B cell (primary cell): ENCODE measurements at regions not wholly inside any gene's neighbourhood (a gene's known extent, or its start where the extent isn't known, plus 50 kb on each side); places are given as distances from the start of the nearest gene placed in this dataset.

Source experiments
- ATAC-seq: fragments of 200-7000 bp; cut with Tn5 transposase; one replicate; pipeline ENCODE4 v1.10.0; 2021; ENCODE audit warnings: low read depth, mild to moderate bottlenecking, moderate number of reproducible peaks, moderate library complexity
- CTCF ChIA-PET: fragments of 350-600 bp; sonication (Branson Sonifier 250); formaldehyde crosslinking; loops from one replicate; lab custom pipeline; 2021; ENCODE audit warnings: antibody characterized with exemption, inconsistent platforms; lab: Charles Lee
- POLR2A ChIA-PET: fragments of 350-600 bp; sonication (Branson Sonifier 250); formaldehyde crosslinking; loops from one replicate; lab custom pipeline; 2021; ENCODE audit warnings: antibody characterized with exemption; lab: Charles Lee
- DNase-seq: peaks from one replicate; pipeline ENCODE4 v3.0.0; 2013
- H2AFZ ChIP-seq: 2 replicates; pipeline ENCODE4 v1.6.1; 2012; ENCODE audit warnings: mild to moderate bottlenecking, low read depth, low read length; ENCODE audit not compliant: insufficient read depth, poor library complexity, severe bottlenecking
- H3K27ac ChIP-seq, 2 donors: 1 replicate in 1 of 2; 2 replicates in 1 of 2; pipeline ENCODE4 v1.5.1; 2012 to 2013; ENCODE audit warnings: low read length in 2 of 2, mild to moderate bottlenecking in 2 of 2, moderate library complexity in 1 of 2
- H3K27me3 ChIP-seq, 4 experiments: fragments of 200-600 bp in 1 of 4; sonication (generic) in 1 of 4; replicated peaks in 1 of 4; 1 replicate in 2 of 4; 2 replicates in 2 of 4; pipeline versions ENCODE4 v1.6.1 to v1.7.0; 2013 to 2016; ENCODE audit warnings: low read length in 3 of 4, mild to moderate bottlenecking in 2 of 4, mixed read lengths in 1 of 4, moderate library complexity in 1 of 4; ENCODE audit not compliant: insufficient read depth in 4 of 4, control insufficient read depth in 3 of 4; ENCODE audit errors: control extremely low read depth in 1 of 4
- H3K36me3 ChIP-seq, 2 experiments: replicated peaks in 1 of 2; 1 replicate in 1 of 2; 2 replicates in 1 of 2; pipeline versions ENCODE4 v1.6.1 to v1.7.1; 2013; ENCODE audit warnings: low read length in 1 of 2; ENCODE audit not compliant: insufficient read depth in 2 of 2, control insufficient read depth in 1 of 2; ENCODE audit errors: control extremely low read depth in 1 of 2, extremely low read depth in 1 of 2
- H3K4me1 ChIP-seq, 2 donors: fragments of 200-600 bp in 1 of 2; sonication (generic) in 1 of 2; 1 replicate in 1 of 2; 2 replicates in 1 of 2; pipeline versions ENCODE4 v1.5.1 to v1.6.1; 2013 to 2017; ENCODE audit warnings: low read length in 2 of 2; ENCODE audit not compliant: control insufficient read depth in 2 of 2, insufficient read depth in 2 of 2
- H3K4me2 ChIP-seq: replicated peaks from 2 replicates; pipeline ENCODE3; 2012; ENCODE audit warnings: mild to moderate bottlenecking, low read depth, low read length; ENCODE audit not compliant: poor library complexity, severe bottlenecking
- H3K4me3 ChIP-seq, 5 experiments: fragments of 200-600 bp in 1 of 5; sonication (generic) in 1 of 5; 1 replicate in 3 of 5; 2 replicates in 2 of 5; pipeline versions ENCODE4 v1.5.1 to v1.7.0; 2011 to 2016; ENCODE audit warnings: low read length in 4 of 5, mild to moderate bottlenecking in 4 of 5, low read depth in 2 of 5, control low read depth in 1 of 5, moderate library complexity in 1 of 5; ENCODE audit not compliant: insufficient read depth in 1 of 5; ENCODE audit errors: control extremely low read depth in 1 of 5, extremely low read depth in 1 of 5
- H3K79me2 ChIP-seq: fragments of 200-600 bp; sonication (generic); one replicate; pipeline ENCODE4 v1.6.0; 2016; ENCODE audit warnings: low read length; ENCODE audit not compliant: control insufficient read depth, insufficient read depth
- H3K9ac ChIP-seq: fragments of 200-600 bp; sonication (generic); 2 replicates; pipeline ENCODE4 v1.6.1; 2017; ENCODE audit warnings: mild to moderate bottlenecking, low read length, moderate library complexity
- H3K9me3 ChIP-seq, 3 donors: one replicate each; pipeline versions ENCODE4 v1.6.1 to v1.7.1; 2013; ENCODE audit warnings: low read length in 2 of 3; ENCODE audit not compliant: control insufficient read depth in 2 of 3, insufficient read depth in 1 of 3; ENCODE audit errors: control extremely low read depth in 1 of 3
- H4K20me1 ChIP-seq: 2 replicates; pipeline ENCODE4 v1.6.0; 2012; ENCODE audit warnings: mild to moderate bottlenecking, low read length; ENCODE audit not compliant: insufficient read depth, control insufficient read depth, poor library complexity, severe bottlenecking
- H3K27ac Mint-ChIP-seq: one replicate; pipeline ENCODE4 v1.8.0; 2021; ENCODE audit warnings: mixed read lengths
- H3K27me3 Mint-ChIP-seq: one replicate; pipeline ENCODE4 v1.8.0; 2021; ENCODE audit warnings: mixed read lengths
- H3K4me1 Mint-ChIP-seq: one replicate; pipeline ENCODE4 v1.8.0; 2021; ENCODE audit warnings: mixed read lengths
- H3K4me3 Mint-ChIP-seq: one replicate; pipeline ENCODE4 v1.8.0; 2021; ENCODE audit warnings: mixed read lengths
- H3K9me3 Mint-ChIP-seq: one replicate; pipeline ENCODE4 v1.8.0; 2022; ENCODE audit warnings: mixed read lengths; ENCODE audit not compliant: insufficient read depth
- CTCF ChIP-seq: fragments of 200-600 bp; IDR thresholded peaks from one replicate; pipeline ENCODE4 v1.8.0; 2022; ENCODE audit warnings: antibody characterized with exemption, mild to moderate bottlenecking
- EZH2 ChIP-seq: IDR thresholded peaks from 2 replicates; pipeline ENCODE4 v1.6.1; 2012; ENCODE audit warnings: borderline replicate concordance, low read depth, mild to moderate bottlenecking, moderate library complexity, low read length; ENCODE audit not compliant: insufficient read depth, poor library complexity, severe bottlenecking
- WGBS: methylation state at CpG from one replicate; pipeline ENCODE4 v1.1.5; 2013; ENCODE audit warnings: missing lambda C conversion rate; ENCODE audit not compliant: insufficient coverage; 5-methylcytosine and 5-hydroxymethylcytosine counted together
- intact Hi-C: fragments of 100-400 bp; cut with micrococcal nuclease; formaldehyde crosslinking; loops from one replicate; pipeline ENCODE4 v1.10.0; 2022

GRCh38 chr1:88296642-88297041, 387.4 kb upstream of the PKN2 start:
- DNase-seq, result no peak
- Histone ChIP-seq H2AFZ (no peak overlapping the region), H3K9ac (no peak overlapping the region), H3K4me2 (no peak overlapping the region), H3K4me1 (no peaks in the 10 kb centered on the region), H4K20me1 (no peaks in the 10 kb centered on the region), H3K79me2 (no peaks in the 10 kb centered on the region), H3K27ac (no peak overlapping the region), H3K36me3 (no peaks in the 10 kb centered on the region), H3K27me3 (peaks cover 0 to 5% (median 1%) of the 10 kb centered on the region in 4 experiments), H3K4me3 (no peak overlapping the region), H3K9me3 (no peaks in the 10 kb centered on the region)
- no CpG with 5 or more reads among the region's 2 CpGs for WGBS
- ChIA-PET CTCF (interaction anchor here (0.7 kb wide), 1 partner anchor 69 kb away, joined by 4 read pairs; no protein-coding TSS in a partner anchor), POLR2A (no interaction called here)
- no peak for ATAC-seq
- H3K4me3 Mint-ChIP-seq, result no peak overlapping the region
- H3K9me3 Mint-ChIP-seq, result no peaks in the 10 kb centered on the region
- TF ChIP-seq EZH2 (no peak), CTCF (no peak)
- no peaks in the 10 kb centered on the region for H3K4me1 Mint-ChIP-seq
- H3K27me3 Mint-ChIP-seq, result no peaks in the 10 kb centered on the region
- intact Hi-C loops, result no loop called here
- no peak overlapping the region for H3K27ac Mint-ChIP-seq

DNA sequence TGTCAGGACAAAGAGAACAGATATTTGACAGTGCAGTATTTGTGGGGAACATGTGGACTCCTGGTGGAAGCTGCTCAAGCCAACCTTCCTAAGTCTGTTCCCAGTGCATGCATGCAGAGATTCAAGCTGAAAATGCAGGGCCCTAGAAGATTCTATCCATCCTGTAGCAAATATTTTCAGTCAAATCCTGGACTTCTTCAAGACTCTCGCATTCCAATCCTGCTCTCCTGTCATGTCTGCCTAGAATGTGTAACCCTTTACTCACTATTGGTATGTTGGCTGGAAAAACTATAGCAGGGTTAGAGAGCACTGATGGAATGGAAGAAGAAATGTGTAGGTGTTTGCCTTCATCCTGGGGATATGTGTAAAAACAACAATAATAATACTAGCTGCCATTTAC, 385.6 kb upstream of the PKN2 start:
- POLR2A ChIA-PET, result no interaction called here
- Histone ChIP-seq H4K20me1 (no peaks in the 10 kb centered on the region), H3K27ac (no peak overlapping the region), H3K9ac (no peak overlapping the region), H3K79me2 (no peaks in the 10 kb centered on the region), H3K4me3 (no peak overlapping the region), H3K4me2 (no peak overlapping the region), H2AFZ (no peak overlapping the region), H3K4me1 (no peaks in the 10 kb centered on the region), H3K9me3 (no peaks in the 10 kb centered on the region), H3K27me3 (peaks cover 0 to 2% (median 0%) of the 10 kb centered on the region in 4 experiments), H3K36me3 (no peaks in the 10 kb centered on the region)
- DNase-seq, result no peak
- CTCF ChIA-PET, result no interaction called here
- TF ChIP-seq EZH2 (no peak), CTCF (no peak)
- no peaks in the 10 kb centered on the region for H3K4me1 Mint-ChIP-seq
- no peak for ATAC-seq
- no peaks in the 10 kb centered on the region for H3K27me3 Mint-ChIP-seq
- intact Hi-C loops, result no loop called here
- H3K4me3 Mint-ChIP-seq, result no peak overlapping the region
- H3K9me3 Mint-ChIP-seq, result no peaks in the 10 kb centered on the region
- H3K27ac Mint-ChIP-seq, result no peak overlapping the region
- no CpG with 5 or more reads among the region's 1 CpG for WGBS
